IPS-NIHi11 (cell line): ENCODE measurements at regions not wholly inside any gene's neighbourhood (a gene's known extent, or its start where the extent isn't known, plus 50 kb on each side); places are given as distances from the start of the nearest gene placed in this dataset.

Source experiments
- DNase-seq: peaks from one replicate; pipeline ENCODE4 v3.0.0; 2012; ENCODE audit warnings: mixed read lengths, low spot score

GRCh38 chr3:78516937-78517336, 1250.9 kb downstream of the ROBO1 start:
- no peak for DNase-seq

- DNase-seq, result no peak
Measured at GRCh38 chr3:78517965-78518364, 1249.8 kb downstream of the ROBO1 start.

GRCh38 chr3:78519281-78519680, 1248.5 kb downstream of the ROBO1 start:
- no peak for DNase-seq

- no peak for DNase-seq
Measured at GRCh38 chr3:78529601-78530000, 1238.2 kb downstream of the ROBO1 start.

GRCh38 chr3:78540485-78540884, 1227.3 kb downstream of the ROBO1 start:
- no peak for DNase-seq

- no peak for DNase-seq
Measured at GRCh38 chr3:78545827-78546226, 1222.0 kb downstream of the ROBO1 start.
